ENCODE measurements at regions not wholly inside any gene's neighbourhood (a gene's known extent, or its start where the extent isn't known, plus 50 kb on each side); places are given as distances from the start of the nearest gene placed in this dataset.

DNA sequence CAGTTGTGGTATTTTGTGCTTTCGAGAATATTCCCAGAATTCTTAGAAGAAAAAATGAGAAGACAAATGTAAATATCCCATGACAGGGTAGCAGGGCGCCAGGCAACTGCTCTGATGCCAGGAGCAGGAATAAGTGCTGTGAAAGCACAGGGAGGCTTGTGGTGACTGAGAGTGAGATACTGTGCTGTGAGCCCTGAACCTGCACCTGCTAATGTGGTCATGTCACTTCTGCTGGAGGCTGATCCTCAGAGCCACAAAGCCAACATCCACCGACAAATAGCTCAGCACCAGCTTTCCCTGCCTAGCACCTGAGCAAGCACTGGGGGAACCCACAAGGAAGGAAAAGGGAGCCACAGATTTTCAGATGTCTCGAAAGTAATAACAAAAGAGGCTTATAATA lies 368.6 kb upstream of the CDH4 start:
- TF ChIP-seq, protein P1, sequence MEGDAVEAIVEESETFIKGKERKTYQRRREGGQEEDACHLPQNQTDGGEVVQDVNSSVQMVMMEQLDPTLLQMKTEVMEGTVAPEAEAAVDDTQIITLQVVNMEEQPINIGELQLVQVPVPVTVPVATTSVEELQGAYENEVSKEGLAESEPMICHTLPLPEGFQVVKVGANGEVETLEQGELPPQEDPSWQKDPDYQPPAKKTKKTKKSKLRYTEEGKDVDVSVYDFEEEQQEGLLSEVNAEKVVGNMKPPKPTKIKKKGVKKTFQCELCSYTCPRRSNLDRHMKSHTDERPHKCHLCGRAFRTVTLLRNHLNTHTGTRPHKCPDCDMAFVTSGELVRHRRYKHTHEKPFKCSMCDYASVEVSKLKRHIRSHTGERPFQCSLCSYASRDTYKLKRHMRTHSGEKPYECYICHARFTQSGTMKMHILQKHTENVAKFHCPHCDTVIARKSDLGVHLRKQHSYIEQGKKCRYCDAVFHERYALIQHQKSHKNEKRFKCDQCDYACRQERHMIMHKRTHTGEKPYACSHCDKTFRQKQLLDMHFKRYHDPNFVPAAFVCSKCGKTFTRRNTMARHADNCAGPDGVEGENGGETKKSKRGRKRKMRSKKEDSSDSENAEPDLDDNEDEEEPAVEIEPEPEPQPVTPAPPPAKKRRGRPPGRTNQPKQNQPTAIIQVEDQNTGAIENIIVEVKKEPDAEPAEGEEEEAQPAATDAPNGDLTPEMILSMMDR (conservative IDR thresholded peaks at IDR 0.05) = no peak
- no peak for TF ChIP-seq ZFX (IDR thresholded peaks at IDR 0.05)
